ENCODE measurements at regions not wholly inside any gene's neighbourhood (a gene's known extent, or its start where the extent isn't known, plus 50 kb on each side); places are given as distances from the start of the nearest gene placed in this dataset.

- no peak for DNase-seq (ENCODE audit: low read depth)
Measured at GRCh38 chr2:120883607-120884440, 148.2 kb downstream of the GLI2 start.

GRCh38 chr2:120884472-120885290 is 149.0 kb downstream of the GLI2 start:
- DNase-seq (ENCODE audit: low read depth): no peak

DNA sequence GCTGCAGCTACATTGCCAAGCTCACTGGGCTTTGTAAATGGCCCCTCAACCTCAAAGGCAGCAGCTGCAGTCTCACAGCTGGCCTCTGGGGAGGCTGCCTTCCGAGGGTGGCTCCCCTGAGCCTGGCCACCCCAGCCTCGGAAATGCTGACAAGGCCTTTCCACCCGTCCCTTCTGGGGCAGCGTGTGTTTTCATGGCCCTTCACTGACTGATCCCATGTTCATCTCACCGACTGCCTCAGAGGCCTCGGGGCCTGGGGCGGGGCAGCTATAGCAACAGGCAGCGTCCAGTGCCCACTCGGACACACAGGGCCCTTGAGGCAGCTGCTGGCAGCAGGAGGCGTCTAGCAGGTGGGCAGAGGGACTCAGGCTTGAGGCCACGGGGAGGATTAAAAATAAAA is 149.7 kb downstream of the GLI2 start:
- no peak for DNase-seq (ENCODE audit: low read depth)

DNA sequence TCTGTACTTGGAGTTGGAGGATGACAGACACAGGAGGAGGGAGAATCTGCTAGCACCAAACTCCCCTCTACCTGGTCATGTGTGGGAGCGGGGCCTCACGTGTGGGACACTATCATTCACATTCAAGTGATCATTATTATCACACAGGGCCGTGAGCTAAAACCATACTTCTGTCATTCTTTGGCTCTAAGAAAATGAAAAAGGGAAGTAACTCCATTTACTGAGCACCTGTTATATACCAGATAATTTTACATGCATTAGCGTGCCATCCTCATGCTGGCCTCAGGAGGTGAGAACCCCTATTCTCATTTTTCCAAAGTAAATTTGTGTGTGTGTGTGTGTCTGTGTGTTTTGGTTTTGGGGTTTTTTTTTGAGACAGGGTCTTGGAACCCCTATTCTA is 150.1 kb downstream of the GLI2 start:
- DNase-seq (ENCODE audit: low read depth): no peak

GRCh38 chr2:120886534-120887319 is 151.1 kb downstream of the GLI2 start:
- DNase-seq (ENCODE audit: low read depth): no peak

DNA sequence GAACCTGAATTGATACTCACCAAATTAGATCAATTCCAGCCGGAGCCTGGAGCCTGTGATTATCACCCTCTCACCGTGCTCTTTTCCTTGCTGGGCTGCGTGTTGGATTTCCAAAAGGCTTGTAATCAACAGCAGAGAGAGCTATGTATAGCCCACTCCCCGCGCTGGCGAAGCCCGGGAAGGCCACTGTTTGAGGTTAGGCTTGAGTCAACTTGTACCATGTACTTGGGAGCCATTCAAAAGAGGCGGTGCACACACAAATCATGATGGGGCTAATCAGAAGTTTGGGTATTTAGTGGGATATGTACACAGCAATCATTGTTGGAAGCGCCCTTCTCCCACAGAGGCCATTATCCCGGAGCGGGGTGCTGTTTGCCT is 151.6 kb downstream of the GLI2 start:
- DNase-seq (ENCODE audit: low read depth): no peak

DNA sequence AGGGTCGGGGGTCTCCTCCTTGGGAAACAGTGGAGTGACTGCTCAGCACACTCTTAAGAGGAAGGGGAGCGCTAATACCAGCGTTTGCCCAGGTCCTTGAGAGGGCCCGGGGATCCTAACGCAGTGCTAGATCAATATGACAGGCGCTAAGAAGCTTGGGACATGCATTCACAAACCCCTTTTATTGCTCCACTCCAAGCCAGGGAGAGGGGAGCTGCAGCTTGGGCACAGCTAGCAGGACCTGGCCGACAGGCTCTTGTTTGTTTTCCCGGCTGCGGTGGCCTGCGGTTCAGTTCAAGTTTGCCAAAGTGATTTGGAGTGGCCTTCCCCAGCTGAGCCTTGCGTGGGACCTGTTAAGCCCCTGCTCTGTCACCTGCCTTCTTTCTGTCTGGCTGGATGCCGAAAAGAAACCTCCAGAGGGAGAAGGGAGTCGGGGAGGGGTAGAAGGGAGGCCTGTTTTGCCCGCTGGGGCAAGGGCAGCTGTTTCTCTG is 152.1 kb downstream of the GLI2 start:
- no peak for DNase-seq (ENCODE audit: low read depth)

GRCh38 chr2:120888851-120889250 is 153.2 kb downstream of the GLI2 start:
- no peak for DNase-seq (ENCODE audit: low read depth)

GRCh38 chr2:120889936-120890335 is 154.3 kb downstream of the GLI2 start:
- DNase-seq (ENCODE audit: low read depth): no peak

DNA sequence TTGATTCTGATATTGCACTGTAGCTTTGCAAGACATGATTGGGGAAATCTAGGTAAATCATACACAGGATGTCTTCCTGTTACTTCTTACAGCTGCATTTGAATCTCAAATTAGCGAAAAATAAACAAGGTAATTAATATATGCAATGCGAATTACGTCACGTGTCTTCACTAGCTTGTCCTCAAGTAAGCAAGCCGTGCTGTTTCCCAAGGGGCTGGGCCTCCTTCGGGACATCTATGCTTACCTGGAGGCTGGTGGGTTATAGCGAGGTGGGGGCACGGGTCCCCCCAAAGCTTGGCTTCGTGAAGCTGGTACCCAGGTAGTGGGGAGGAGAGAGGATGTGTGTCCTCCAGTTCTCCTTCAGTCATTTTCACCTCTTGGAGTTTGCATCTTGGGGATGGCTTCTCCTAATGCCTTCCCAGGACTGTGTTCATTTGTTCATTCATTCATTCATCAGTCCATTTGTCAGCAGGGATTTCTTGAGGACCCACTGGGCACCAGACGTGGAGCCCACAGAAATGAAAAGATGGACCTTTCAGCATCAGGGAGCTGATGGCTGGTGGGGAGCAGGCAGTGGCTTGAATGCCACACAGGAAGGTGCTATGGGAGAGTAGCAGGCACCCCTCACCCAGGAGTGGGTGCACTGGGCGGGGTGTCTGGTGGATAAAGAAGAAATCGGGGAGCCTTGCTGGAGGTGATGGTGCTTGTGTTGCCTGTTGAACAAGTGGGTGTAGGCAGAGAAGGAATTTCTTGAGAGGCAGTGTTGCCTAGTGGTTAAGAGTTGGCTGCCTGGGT is 155.1 kb downstream of the GLI2 start:
- DNase-seq (ENCODE audit: low read depth): no peak

DNA sequence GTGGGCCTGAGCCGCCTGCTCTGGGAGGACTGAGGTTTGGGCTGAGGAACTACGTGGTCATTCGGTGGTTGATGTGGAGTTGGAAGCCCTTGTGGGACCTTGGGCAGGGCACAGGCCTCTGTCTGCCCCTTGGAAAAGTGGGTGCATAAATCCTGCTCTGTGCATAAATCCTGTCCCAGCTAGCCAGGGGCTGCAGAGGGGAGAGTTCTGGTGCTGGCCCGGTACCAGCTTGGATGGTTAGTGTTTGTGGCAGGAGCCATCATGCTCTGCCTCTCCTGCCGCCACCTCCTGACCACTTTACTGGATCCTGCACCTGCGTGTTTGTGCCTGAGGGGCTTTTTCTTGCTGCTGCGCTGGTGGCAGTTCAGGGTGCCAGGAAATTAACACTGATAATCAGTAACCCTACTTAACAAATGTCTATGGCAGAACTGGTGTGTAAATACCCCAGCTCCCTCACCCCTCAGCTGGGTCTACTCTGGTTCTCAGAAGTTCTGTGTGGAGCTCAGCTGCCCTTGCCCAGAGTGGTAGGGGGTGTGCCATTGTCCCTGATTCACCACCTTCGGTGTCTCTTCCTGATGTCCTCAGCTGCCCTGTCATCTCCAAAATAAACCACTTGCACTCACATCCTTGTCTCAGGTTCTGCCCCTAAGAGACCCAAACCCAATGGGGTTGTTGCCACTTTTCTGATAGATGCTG is 156.8 kb downstream of the GLI2 start:
- no peak for DNase-seq (ENCODE audit: low read depth)

- no peak for DNase-seq (ENCODE audit: low read depth)
Measured at GRCh38 chr2:120892967-120893667, 157.4 kb downstream of the GLI2 start.

DNA sequence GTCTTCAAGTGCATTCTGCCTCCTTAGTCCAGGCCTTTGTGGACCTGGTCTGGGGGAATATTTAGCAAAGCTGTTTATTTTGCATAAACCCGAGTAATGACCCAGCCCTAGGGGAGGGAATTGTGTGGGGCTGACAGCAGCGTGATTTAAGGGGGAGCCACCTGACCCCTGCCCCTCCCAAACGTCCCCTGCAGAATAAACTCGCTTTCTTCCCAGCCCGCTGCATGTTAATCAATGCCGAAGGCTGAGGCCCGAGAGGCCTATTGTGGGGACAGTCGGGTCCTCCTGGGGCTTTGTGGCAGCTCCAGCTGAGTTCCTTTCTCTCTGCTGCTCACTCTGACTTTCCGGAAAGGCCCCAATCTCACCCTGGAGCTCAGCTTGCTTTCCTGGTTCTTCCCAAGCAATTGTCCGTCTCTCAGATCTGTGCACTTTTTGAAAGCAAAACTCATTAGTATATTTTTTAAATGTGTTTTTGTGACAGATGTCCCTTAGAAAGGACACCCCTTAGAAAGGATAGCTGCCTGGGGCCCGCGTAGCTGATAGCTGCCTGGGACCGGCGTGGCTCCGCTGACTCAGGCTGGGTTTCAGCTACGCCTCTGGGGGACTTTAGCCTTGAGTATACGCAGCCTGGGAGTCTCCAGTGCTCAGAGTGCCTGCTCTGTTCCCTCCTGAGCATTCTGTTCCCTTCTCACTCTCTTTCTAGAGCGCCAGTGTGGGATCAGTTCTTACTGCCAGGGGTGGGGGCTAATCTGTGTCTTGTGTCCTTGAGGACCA is 158.3 kb downstream of the GLI2 start:
- DNase-seq (ENCODE audit: low read depth): no peak

- DNase-seq (ENCODE audit: low read depth): no peak
Measured at GRCh38 chr2:120894966-120895365, 159.3 kb downstream of the GLI2 start.

DNA sequence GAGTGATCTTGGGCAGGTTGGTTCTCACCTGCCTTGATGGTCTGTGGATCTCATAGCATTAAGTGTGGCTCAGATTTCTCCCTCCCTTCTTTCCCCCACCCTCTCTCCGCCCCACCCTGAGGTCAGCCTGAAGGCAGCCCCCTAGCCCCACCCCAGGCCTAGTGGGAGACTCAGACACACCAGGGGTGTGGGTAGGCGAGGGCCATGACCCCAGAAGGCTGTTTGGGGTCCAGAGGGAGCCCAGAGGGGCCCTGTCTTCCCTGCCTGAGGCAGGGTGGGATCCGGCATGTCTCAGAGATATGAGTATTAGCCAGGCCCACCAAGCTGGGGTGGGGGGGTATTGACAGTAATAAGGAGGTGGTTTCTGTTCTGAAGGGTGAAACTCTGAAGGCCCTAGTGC is 160.5 kb downstream of the GLI2 start:
- no peak for DNase-seq (ENCODE audit: low read depth)

DNA sequence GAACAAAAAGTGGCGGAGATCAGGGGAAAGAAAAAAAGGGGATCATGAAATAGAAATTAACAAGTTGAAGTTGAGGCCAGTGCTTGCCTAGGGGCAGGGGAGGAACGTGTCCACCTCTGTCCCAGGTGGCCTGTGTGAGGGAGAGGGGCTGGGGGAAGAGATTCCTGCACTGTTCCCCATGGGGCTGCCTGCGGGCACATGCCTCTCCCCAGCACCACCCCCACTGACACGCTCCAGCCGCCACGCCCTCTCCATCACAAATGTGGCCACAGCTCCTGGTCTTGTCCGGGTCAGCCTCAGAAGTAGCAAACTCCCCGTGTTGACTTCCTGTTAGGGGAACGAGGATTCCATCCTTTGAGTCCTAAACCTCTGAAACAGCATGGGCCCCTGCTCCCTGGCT is 161.2 kb downstream of the GLI2 start:
- DNase-seq (ENCODE audit: low read depth): no peak

DNA sequence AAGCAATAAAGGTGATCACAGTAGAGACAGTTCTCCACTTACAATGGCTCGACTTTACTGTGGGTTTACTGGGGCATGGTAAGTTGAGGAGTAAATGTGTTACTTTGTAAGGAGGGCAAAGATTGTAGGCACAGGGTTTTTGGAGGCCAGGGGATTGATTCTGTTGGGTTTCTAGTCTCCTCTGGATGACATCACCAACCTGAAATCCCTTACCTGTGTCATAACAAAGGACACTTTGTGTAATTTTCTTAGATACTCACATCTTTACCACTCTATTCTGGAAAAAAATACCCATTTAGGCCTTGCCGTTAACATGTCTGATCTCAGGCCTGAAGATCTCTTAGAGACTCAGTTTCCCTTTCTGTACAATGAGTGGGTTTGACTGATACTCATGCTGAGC is 161.7 kb downstream of the GLI2 start:
- DNase-seq (ENCODE audit: low read depth): no peak

GRCh38 chr2:120898496-120898895 is 162.8 kb downstream of the GLI2 start:
- DNase-seq (ENCODE audit: low read depth): no peak

GRCh38 chr2:120898961-120899750 is 163.5 kb downstream of the GLI2 start:
- DNase-seq (ENCODE audit: low read depth): no peak
